Fibroblast of skin of scalp (primary cell): ENCODE measurements at regions not wholly inside any gene's neighbourhood (a gene's known extent, or its start where the extent isn't known, plus 50 kb on each side); places are given as distances from the start of the nearest gene placed in this dataset.
"Not testable (repeated sequence)": the region's sequence is repeated elsewhere in the genome, so short reads cannot be mapped to it uniquely, and the experiment has no call there.

Experiments
- DNase-seq: peaks from one replicate; pipeline ENCODE4 v3.0.0-alpha.2; 2013

DNA sequence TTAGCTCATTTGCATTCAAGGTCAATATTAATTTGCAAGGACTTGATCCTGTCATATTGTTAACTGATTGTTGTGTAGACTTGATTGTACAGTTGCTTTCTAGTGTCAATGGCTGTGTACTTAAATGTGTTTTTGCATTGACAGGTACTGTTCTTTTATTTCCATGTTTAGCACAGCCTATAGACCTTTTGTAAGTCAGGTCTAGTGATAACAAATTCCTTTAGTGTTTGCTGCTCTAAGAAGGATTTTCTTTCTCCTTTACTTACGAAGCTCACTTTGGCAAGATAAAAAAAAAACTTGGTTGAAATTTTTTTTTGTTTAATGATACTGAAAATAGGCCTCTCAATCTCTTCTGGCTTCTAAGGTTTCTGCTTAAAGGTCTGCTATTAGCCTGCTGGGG is 942.3 kb downstream of the QKI start:
- no peak for DNase-seq

DNA sequence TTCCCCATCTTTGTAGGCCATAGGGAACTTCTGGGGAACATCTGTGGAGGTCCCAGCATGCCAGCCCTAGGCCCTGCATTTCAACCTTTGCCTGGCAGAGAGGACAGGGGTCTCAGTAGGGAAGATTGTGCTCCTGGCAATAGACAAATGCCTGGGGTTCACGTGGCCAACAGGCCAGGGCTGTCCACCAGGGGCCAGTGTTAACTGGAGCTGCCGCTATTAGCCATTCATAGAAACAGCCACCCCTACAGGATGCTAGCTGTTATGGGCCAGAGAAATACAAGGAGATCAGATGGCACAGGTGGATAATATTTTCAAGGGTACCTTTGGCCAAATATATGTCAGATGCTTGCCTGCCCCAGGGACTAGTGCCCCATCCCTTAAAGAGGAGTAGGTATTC is 932.9 kb downstream of the QKI start:
- DNase-seq = no peak

DNA sequence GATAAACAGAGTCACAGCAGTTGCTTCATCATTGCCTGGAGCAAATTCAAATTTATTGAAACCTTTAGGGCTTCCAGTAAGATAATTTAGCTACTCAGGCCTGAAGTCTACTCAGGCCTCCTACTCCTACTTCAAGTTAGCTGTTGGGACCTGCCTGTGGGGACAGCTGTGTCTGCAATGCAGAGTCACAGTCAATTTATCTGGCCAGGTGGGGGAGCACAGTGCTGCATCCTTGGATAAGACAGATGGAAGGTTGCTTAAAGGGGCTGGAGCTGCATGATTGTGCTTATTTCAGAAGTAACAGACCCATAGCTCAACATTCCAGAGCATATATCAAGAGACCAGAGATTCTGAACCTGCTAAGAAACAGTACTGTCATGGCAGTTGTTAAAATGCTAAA is 932.1 kb downstream of the QKI start:
- no peak for DNase-seq

DNA sequence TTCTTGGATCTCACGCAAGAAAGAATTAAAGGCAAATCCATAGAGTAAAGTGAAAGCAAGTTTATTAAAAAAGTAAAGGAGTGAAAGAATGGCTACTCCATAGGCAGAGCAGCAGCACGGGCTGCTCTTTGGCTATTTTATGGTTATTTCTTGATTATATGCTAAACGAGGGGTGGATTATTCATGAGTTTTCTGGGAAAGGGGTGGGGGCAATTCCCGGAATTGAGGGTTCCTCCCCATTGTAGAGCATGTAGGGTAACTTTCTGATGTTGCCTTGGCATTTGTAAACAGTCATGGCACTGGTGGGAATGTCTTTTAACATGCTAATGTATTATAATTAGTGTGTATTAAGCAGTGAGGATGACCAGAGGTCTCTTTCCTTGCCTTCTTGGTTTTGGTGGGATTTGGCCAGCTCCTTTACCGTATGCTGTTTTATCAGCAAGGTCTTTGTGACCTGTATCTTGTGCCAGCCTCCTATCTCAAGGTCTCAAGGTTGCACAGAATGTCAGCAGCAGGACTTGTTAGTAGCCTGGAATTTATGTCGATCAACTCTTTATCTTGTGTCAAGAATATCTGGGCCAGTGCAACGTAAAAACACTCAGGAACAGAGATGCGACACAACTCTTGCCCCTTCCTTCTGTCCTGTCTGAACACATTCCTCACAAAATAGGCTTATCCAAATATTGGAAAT is 931.4 kb downstream of the QKI start:
- no peak for DNase-seq

GRCh38 chr6:164345327-164345726 is 930.8 kb downstream of the QKI start:
- DNase-seq = no peak

- DNase-seq = no peak
Measured at GRCh38 chr6:164344801-164345291, 930.3 kb downstream of the QKI start.

GRCh38 chr6:164339442-164339841 is 924.9 kb downstream of the QKI start:
- not testable (repeated sequence) for DNase-seq

GRCh38 chr6:164337925-164338397 is 923.4 kb downstream of the QKI start:
- no peak for DNase-seq

- no peak for DNase-seq
Measured at GRCh38 chr6:164337024-164337924, 922.8 kb downstream of the QKI start.

DNA sequence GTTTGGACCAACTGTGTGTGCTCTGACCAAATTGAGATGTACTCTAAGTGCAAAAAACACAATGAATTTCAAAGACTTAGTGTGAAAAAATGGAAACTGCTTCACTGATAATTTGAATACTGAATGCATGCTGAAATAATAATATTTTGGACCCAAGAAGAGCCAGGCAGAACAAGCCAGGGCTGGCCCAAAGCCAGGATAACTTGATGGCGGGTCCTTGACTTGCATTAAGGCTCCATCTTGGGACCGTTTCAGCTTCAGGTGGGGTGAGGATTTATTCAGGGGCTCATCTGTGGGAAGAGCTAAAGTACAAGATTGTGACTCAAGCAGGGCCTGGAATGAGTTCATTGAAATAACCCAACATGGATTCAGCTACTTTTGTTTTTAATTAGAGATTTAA is 921.9 kb downstream of the QKI start:
- no peak for DNase-seq

GRCh38 chr6:164331026-164331425 is 916.5 kb downstream of the QKI start:
- no peak for DNase-seq

DNA sequence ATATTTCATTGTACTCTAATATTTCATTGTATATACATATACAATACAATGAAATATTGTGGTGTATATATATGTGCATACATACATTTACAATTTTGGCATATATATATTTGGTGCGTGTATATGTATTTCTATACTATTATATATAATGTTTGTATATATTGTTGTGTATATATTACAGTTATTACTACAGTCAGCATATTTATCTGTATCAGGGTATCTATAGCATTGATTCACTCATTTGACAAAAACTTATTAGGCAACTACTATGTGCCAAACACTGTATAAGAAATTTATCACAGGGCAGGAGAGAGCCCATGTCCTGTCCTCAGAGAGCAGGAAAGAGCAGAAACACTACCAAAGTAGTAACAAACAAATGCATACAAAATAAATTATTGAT is 910.6 kb downstream of the QKI start:
- DNase-seq = no peak

- peak; percentile 42 for DNase-seq
Measured at GRCh38 chr6:164322533-164322932, 908.0 kb downstream of the QKI start.

DNA sequence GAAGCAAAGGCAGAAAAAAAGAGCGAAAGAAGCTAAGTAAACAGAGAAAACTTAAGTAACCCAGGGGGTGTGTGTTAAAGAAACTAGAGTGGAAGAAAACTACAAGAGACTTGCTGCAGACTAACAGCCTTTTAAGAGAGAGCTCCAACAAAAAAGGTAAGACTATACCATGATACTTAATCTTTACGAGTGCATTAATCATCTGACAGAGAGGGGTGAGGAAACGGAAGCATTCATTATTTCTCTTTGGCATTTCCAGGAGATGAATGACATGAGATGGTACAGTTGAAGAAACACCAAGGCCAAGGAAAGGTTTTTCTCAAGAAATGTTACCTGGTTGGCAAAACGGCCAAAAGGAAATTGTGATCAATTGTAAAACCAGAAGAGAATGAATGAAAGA is 906.8 kb downstream of the QKI start:
- DNase-seq = no peak

- DNase-seq = no peak
Measured at GRCh38 chr6:164315376-164315775, 900.9 kb downstream of the QKI start.

DNA sequence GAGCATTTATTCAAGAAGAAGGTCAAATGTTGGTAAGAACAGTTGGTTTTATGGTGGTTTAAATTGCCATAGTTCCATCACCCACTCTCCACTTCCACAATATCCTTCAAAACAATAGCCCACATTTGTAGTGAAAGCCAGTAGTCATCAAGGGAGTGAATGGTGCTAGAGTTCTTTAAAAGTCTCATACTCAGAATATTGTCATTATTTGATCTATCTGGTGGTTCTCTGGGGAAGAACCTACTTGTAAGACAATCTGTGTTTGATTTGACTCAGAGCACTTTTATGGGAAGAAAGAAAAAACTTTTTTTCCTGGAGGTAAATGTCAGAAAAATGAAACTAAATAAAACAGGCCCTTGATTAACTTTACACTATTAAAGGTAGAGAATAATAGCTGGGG is 893.8 kb downstream of the QKI start:
- DNase-seq = no peak

GRCh38 chr6:164303102-164303964 is 888.8 kb downstream of the QKI start:
- no peak for DNase-seq

DNA sequence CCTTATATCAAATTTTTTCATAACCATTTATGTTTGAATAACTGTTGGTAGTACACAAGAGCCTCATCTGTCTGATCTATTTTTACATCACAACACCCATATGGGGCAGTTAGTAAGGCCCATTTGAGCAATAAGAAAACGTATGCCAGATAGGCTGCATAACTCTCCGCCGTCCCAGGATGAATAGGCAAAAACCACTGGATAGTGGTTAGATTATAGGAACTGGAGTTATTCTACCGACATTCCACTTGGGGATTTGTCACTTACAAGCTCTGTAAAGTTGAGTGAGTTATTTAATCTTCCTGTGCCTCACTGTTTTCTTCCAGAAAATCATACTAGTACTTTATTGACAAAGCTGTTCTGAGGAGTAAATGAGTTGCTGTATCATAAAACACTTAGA is 881.9 kb downstream of the QKI start:
- peak; percentile 22 for DNase-seq

DNA sequence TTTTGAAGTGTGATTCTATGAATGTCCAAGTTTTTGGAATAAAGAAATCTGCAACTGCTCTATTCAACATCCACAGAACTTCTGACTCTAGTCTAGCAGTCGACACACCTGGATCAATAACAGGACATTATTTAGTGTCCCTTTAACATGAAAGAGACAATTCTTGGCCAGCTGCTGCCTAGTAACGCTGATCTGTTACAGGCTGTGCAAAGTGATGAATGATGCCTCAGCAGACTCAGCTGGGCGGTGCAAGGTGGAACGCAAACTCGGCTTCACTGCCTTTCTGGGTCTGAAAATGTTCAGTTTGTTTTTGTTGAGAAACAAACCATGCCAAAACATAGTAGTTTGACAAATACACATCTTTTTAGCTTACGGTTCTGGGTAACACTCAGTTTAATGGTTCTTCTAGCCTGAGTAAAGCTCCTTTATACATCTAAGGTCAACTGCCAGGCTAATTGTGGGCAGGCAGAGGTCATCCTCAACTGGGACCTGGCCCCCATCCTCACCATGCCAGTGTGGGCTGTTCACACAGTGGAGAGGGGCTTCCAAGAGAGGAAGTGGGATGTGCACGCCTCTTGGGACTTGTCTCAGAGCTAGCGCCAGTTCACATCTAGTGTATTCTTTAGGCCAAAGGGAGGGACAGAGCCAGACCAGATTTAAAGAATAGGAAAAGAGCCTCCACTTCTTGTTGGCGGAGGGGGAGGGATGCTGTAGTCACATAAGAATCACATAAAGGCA is 879.7 kb downstream of the QKI start:
- no peak for DNase-seq

GRCh38 chr6:164291224-164291623 is 876.7 kb downstream of the QKI start:
- no peak for DNase-seq

DNA sequence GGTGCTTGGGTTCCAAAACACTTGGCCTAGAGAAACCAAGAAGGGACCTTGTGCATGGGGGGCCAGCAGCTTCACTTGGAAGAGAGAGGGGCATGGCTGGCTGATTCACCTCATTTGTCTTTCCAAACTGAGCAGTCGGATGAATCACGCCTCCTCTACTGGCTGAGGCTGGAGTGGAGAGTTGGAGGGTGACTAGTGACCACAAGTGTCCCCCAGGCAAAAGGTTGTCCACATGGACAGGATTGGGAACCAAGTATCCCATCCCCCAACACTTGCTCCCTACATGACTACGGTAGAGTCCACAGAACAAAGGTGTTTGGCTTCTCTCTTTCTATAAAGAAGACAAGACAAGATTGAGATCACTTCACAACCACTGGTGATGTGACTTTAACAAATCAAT is 875.6 kb downstream of the QKI start:
- DNase-seq = no peak

- peak; percentile 42 for DNase-seq
Measured at GRCh38 chr6:164286011-164286410, 871.5 kb downstream of the QKI start.
